ENCODE measurements at regions not wholly inside any gene's neighbourhood (a gene's known extent, or its start where the extent isn't known, plus 50 kb on each side); places are given as distances from the start of the nearest gene placed in this dataset.

DNA sequence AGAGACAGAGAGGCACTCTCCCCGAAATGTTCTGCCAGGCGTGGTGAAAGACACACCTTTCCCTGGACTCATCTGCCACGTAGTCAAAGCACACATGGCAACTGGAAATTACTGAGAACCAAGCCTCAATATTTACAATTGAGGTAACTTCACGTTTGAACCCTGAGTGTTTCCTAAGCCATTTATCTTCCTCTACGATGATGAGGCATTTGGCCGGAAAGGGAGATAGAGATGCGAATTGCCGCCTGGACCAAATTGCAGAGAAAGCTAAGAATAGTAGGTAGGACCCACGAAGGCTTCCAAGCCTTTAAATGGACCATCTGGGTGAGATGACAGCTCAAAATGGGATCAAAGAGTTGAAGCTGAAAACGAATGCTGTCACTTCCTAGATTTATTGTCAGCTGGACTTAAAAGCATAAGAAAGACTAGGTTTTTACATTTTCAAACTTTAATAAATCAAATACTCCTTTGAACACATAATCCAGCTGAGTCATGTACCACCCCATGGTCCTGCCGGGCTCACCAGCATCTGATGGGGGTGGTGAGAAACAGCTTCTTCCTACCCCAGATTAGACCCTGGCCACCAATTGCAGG lies 135.6 kb upstream of the LYZL2 start:
- H3K27ac Mint-ChIP-seq: no peak overlapping the region
- 81 to 83% methylated on average over 10 to 11 of the region's 11 CpGs for WGBS, 2 experiments (ENCODE audit: insufficient coverage in 1 of 2, insufficient read length in 1 of 2)
- TF ChIP-seq, protein P1, sequence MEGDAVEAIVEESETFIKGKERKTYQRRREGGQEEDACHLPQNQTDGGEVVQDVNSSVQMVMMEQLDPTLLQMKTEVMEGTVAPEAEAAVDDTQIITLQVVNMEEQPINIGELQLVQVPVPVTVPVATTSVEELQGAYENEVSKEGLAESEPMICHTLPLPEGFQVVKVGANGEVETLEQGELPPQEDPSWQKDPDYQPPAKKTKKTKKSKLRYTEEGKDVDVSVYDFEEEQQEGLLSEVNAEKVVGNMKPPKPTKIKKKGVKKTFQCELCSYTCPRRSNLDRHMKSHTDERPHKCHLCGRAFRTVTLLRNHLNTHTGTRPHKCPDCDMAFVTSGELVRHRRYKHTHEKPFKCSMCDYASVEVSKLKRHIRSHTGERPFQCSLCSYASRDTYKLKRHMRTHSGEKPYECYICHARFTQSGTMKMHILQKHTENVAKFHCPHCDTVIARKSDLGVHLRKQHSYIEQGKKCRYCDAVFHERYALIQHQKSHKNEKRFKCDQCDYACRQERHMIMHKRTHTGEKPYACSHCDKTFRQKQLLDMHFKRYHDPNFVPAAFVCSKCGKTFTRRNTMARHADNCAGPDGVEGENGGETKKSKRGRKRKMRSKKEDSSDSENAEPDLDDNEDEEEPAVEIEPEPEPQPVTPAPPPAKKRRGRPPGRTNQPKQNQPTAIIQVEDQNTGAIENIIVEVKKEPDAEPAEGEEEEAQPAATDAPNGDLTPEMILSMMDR (conservative IDR thresholded peaks at IDR 0.05): no peak

DNA sequence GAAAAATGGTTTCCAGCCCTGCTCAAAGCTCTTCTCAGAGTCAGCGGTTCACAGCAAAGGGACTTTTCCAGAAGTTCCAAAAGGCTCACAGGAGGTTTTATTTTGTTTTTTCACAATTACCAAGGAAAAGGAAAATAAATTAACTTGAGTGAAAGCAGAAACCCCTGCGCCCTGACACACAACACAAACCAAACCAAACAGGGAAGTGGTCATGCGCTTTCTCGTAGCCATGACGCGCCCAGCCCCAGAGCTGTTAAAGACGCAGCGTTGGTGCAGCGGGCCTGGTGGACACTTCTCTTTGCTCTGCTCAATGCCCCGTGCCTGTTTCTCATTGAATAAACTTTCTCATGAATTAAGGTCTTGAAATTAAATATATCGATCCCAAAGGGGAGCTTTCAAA lies 134.4 kb upstream of the LYZL2 start:
- H3K4me1 Mint-ChIP-seq: no peaks in the 10 kb centered on the region
- DNase-seq: no peak
- no peaks in the 10 kb centered on the region for H3K27me3 ChIP-seq (ENCODE audit: control insufficient read depth, insufficient read depth, low read length, poor library complexity, severe bottlenecking)
- no peak overlapping the region for H3K9ac ChIP-seq (ENCODE audit: extremely low read depth, low read length, poor library complexity, severe bottlenecking)
- peaks cover 4% of the 10 kb centered on the region for H3K27me3 Mint-ChIP-seq (ENCODE audit: insufficient read depth)
- TF ChIP-seq, protein P1 (conservative IDR thresholded peaks at IDR 0.05): no peak
- H3K4me1 ChIP-seq (ENCODE audit: control insufficient read depth, insufficient read depth, low read length): no peaks in the 10 kb centered on the region
- H3K27ac Mint-ChIP-seq: no peak overlapping the region
- 93% methylated on average over 8 to 11 of the region's 11 CpGs for WGBS, 2 experiments (ENCODE audit: insufficient coverage in 1 of 2, insufficient read length in 1 of 2)
- no peaks in the 10 kb centered on the region for H3K36me3 Mint-ChIP-seq (ENCODE audit: low read depth)
- no peaks in the 10 kb centered on the region for H3K36me3 ChIP-seq (ENCODE audit: control insufficient read depth, insufficient read depth, low read length)
- H3K4me3 ChIP-seq (ENCODE audit: low read length): no peak overlapping the region
- H3K9me3 ChIP-seq (ENCODE audit: control insufficient read depth, low read length): no peaks in the 10 kb centered on the region
- peaks cover 27% of the 10 kb centered on the region for H3K9me3 Mint-ChIP-seq
- H3K27ac ChIP-seq (ENCODE audit: low read depth, low read length): no peak overlapping the region
- no peak overlapping the region for H3K4me3 Mint-ChIP-seq

More for the DNA sequence above, 135.6 kb upstream of the LYZL2 start:
- Histone ChIP-seq H3K36me3 (ENCODE audit: control insufficient read depth, insufficient read depth, low read length) (no peaks in the 10 kb centered on the region), H3K9me3 (ENCODE audit: control insufficient read depth, low read length) (peaks cover 6% of the 10 kb centered on the region), H3K27me3 (ENCODE audit: control insufficient read depth, insufficient read depth, low read length, poor library complexity, severe bottlenecking) (no peaks in the 10 kb centered on the region), H3K4me3 (ENCODE audit: low read length) (no peak overlapping the region), H3K4me1 (ENCODE audit: control insufficient read depth, insufficient read depth, low read length) (no peaks in the 10 kb centered on the region), H3K9ac (ENCODE audit: extremely low read depth, low read length, poor library complexity, severe bottlenecking) (no peak overlapping the region), H3K27ac (ENCODE audit: low read depth, low read length) (no peak overlapping the region)
- no peak overlapping the region for H3K4me3 Mint-ChIP-seq
- H3K4me1 Mint-ChIP-seq: no peaks in the 10 kb centered on the region
- H3K27me3 Mint-ChIP-seq (ENCODE audit: insufficient read depth): peaks cover 4% of the 10 kb centered on the region
- DNase-seq: no peak
- H3K36me3 Mint-ChIP-seq (ENCODE audit: low read depth): no peaks in the 10 kb centered on the region
- H3K9me3 Mint-ChIP-seq: peaks cover 38% of the 10 kb centered on the region

DNA sequence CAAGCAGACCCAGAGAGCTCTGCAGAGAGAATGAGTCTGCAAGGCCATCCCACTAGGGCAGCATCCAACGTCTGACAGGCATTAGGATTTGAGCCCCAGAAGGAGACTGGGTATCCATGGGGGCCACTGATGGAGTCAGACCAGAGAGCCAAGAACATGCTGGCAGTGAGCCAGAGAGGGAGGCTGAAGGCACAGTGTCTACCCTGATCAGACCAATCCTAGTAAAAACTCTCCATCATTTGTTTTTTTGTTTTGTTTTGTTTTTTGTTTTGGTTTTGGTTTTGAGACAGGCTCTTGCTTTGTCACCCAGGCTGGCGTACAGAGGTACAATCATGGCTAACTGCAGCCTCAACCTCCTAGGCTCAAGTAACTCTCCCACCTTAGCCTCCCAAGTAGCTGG lies 133.1 kb upstream of the LYZL2 start:
- Mint-ChIP-seq H3K36me3 (ENCODE audit: low read depth) (no peaks in the 10 kb centered on the region), H3K27ac (no peak overlapping the region), H3K4me3 (no peak overlapping the region), H3K27me3 (ENCODE audit: insufficient read depth) (no peaks in the 10 kb centered on the region), H3K4me1 (no peaks in the 10 kb centered on the region), H3K9me3 (peaks cover 15% of the 10 kb centered on the region)
- Histone ChIP-seq H3K4me3 (ENCODE audit: low read length) (no peak overlapping the region), H3K27ac (ENCODE audit: low read depth, low read length) (no peak overlapping the region), H3K27me3 (ENCODE audit: control insufficient read depth, insufficient read depth, low read length, poor library complexity, severe bottlenecking) (no peaks in the 10 kb centered on the region), H3K36me3 (ENCODE audit: control insufficient read depth, insufficient read depth, low read length) (no peaks in the 10 kb centered on the region), H3K9ac (ENCODE audit: extremely low read depth, low read length, poor library complexity, severe bottlenecking) (no peak overlapping the region), H3K9me3 (ENCODE audit: control insufficient read depth, low read length) (no peaks in the 10 kb centered on the region), H3K4me1 (ENCODE audit: control insufficient read depth, insufficient read depth, low read length) (no peaks in the 10 kb centered on the region)
- TF ChIP-seq, protein P1 (conservative IDR thresholded peaks at IDR 0.05): no peak
- DNase-seq: no peak
- WGBS, 2 experiments (ENCODE audit: insufficient coverage in 1 of 2, insufficient read length in 1 of 2): 87 to 100% methylated on average over 1 to 2 of the region's 2 CpGs

Measured in endodermal cell (in vitro differentiated cells).